GM12891 (cell line): ENCODE measurements at regions not wholly inside any gene's neighbourhood (a gene's known extent, or its start where the extent isn't known, plus 50 kb on each side); places are given as distances from the start of the nearest gene placed in this dataset.

Experiments
- POLR2A ChIP-seq: IDR thresholded peaks from 2 replicates; pipeline ENCODE4 v1.6.1; 2011; ENCODE audit warnings: low read depth, low read length, control low read depth
- TAF1 ChIP-seq: IDR thresholded peaks from 2 replicates; pipeline ENCODE4 v1.6.1; 2011; ENCODE audit warnings: low read depth, low read length, control low read depth

DNA sequence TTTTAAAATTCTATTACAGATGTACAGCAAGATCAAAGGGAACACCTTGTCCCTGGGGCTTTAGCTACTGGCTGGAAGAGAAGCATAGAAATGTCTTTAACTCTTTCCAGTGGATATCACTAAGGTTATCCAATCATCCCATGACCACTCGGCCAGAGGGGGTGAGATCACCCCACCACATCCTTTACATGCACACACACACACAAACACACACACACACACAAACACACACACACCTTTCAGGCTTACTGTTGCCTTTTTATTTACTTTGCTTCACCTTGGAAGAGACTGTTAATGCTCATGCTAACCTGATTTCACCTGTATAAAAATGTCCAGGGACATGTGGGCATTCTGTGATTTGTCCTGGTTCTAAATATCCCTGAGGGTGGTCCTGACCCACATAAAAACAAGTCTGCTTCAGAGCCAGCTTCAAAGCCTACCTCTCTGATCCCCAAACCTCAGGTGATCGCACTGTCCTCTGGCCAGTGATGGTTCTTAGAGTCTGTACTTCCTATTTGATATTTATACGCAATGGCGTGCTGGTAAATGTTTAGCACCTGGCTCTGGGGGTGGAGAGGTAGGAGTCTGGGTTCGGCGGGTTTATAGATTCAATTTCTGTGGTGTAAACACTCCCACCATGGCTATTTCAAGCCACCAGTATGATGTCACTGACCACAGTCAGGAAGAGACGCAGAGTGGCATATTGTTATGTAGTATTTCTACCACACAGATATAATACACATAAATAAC, 166.1 kb upstream of the EEA1 start:
- TF ChIP-seq TAF1, result no peak
- TF ChIP-seq POLR2A, result peak; percentile 47; the same call in 1 of the 2 replicates
